Hindlimb muscle (tissue), 1 donor: ENCODE measurements at regions not wholly inside any gene's neighbourhood (a gene's known extent, or its start where the extent isn't known, plus 50 kb on each side); places are given as distances from the start of the nearest gene placed in this dataset.

ENCODE experiments used
- DNase-seq: peaks from one replicate; pipeline ENCODE4 v3.0.0-alpha.2; 2013

DNA sequence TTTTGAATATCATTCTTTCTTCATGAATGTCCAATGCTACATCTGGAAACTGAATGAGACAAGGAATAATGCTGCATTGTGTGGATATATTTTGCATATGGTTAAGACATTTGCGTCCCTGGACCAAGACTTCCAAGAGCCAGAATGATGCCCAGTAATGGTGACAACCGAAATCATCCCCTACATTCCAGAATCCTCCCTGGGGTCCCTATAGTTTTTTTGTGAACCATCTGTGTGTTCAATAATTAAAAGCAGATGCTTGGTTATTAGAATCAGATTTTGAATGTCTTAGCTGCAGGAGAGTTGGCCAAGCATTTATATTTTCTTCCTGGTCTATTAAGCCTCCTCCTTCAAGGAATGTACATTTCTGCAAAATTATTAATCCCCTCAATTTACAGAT lies 426.7 kb upstream of the CDH8 start:
- DNase-seq, result peak; percentile 36

DNA sequence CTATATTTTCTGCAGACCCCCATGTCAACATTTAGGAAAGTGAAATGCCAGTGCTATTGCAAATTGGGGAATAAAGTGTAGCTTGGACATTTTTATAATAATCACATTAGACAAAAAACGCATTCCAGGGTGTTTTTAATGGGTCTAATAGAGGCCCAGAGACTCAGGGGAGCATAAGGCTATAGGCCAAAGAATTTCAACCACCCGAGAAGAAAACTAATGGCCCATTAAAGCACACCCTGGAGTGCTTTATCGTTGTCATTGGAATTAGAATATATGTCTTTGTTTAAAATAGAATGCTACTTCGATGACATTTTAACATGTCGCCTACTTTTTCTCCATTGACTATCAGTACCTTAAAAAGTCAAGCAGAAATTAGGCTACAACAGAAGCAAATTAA lies 414.1 kb upstream of the CDH8 start:
- DNase-seq, result no peak

DNA sequence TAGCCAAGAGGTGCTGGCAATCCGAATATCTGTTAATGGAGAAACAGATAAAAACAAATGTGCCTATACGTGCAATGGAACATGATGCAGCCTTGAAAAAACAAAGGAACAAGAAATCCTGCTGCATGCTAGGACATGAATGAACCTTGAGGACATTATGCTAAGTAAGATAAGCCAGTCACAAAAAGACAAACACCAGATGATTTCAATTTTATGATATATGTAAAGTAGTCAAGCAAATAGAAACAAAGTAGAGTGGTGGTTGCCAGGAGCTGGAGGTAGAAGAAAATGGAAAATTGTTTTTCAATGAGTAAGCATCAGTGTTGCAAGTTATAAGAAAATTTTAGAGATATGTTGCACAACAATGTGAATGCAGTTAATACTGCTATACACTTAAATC lies 409.7 kb upstream of the CDH8 start:
- no peak for DNase-seq

DNA sequence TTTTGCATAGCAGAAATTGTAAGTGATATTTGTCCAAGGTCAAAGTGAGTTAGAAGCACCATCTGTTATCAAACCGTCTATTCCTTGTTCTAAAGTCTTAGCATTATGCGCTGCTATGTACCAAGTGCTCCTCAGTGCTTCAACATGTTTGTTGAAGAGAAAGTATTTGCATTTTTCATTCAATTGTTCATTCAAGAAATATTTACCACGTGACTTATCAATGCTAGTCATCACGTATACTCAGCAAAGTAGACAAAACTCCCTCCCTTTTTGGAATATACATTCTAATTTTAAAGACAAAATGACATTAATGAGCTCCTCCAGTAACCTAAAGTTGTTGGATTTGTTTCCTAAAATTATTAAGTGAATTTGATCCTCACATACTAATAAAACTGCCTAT lies 388.0 kb upstream of the CDH8 start:
- no peak for DNase-seq

DNA sequence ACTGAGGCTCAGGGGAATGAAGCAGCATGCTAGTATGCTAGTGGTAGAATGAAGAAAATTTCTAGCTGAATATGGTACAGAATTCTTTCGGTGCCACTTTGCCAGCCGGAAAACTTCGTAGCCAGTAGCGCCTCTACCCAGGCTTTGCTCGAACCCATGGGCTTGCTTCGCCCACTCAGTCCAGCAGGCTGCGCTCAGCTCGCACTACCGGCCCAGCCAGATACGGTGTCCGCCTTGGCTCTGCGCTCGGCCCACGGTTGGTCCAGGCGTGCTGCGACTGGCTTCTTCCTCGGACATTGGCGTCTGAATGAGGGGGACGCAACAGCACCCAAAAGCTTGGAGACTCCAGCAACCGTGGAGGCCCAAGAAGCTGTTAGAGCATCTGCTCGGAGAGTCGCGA lies 372.5 kb upstream of the CDH8 start:
- no peak for DNase-seq

DNA sequence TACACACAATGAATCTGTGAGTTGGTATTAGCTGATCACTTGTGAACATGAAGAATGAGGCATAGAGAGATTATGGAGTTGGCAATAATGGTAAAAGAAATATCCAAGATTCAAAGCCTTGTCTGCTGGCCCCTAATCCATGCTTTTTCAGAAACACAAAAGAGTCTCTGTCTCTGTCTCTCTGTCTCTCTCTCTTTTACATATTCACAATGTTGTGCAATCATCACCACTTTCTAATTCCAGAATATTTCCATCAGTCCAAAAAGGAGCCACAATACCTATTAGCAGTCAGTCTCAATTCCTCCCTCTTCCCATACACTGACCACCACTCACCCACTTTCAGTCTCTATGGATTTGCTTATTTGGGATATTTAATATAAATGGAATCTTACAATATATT lies 370.1 kb upstream of the CDH8 start:
- no peak for DNase-seq

DNA sequence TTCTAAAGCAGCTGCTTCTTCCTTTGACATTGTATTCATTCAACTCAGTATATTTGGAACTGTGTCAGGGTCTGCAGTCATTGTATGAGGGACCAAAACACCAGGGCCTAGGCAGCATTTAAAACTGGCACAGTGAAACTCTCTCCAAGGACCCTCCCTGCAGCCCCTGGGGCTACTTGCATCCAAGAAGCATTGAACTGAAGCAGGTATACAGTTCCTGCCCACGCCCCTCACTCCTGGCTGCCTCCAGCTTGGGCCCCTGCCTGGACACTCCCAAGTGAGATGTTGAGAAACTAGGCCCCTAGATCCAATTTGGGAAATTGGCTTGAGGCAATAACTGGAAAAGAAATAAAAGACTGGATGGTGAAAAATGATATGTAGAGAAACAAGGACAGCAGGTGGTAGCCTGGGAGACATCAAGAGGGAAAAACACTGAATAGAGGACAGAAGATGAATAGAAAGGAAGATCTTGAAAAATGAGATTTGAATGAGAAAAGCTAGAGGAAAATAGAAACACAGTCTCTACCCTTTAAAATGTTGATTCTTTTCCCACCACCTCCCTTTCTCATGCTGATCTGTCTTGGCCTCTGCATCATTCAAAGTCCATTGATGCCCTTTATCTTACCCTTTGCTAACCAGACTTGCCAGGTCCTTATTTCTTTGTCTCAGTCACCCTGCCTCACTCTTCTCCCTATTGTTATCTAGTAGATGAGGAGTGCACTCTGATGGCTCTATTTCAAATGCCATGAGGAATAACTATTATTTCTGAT lies 368.8 kb upstream of the CDH8 start:
- peak; percentile 10 for DNase-seq

DNA sequence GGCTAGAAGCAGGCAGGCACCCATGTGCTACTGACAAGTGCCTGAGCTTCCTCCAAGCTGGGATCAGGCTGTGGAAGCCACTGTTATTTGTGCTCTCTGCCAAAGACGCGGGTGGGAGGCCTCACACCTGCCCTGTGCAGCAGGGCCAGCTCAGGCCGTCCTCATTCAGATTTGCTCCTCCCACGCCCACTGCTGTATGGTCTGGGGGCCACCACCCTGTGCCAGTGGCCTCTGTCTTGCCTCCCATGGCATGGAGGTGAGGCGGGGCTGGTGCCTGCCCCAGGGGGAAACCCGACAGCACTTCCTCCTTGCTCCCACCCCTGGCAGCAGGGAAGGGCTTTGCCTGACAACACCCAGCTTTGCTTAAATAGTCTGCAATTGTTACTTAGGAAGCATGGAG lies 356.5 kb upstream of the CDH8 start:
- no peak for DNase-seq

DNA sequence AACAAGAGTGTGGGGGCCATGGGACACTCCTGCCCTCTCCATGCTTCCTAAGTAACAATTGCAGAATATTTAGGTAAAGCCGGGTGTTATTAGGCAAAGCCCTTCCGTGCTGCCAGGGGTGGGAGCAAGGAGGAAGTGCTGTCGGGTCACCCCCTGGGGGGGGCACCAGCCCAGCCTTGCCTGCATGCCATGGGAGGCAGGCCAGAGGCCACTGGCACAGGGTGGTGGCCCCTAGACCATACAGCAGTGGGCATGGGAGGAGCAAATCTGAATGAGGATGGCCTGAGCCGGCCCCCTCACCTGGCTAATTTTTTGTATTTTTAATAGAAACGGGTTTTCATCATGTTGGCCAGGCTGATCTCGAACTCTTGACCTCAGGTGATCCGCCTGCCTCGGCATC lies 355.7 kb upstream of the CDH8 start:
- DNase-seq, result no peak

DNA sequence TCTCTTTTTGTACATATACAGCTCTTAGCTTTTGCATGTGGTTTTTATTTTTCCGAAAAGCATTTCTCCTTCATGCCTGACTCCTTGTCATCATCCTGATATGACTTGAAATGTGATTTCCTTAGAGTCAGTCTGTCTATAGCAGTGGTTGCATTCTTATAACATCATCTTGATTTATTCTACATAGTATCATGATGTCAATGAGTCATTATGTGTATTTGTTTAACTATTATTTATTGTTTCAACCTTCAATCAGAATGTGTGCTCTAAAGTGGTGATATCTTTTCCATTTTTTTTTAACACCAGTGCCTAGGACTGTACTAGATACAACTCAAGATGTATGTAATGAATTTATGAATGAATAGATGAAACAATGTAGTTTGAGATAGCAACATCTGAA lies 354.9 kb upstream of the CDH8 start:
- DNase-seq, result no peak

DNA sequence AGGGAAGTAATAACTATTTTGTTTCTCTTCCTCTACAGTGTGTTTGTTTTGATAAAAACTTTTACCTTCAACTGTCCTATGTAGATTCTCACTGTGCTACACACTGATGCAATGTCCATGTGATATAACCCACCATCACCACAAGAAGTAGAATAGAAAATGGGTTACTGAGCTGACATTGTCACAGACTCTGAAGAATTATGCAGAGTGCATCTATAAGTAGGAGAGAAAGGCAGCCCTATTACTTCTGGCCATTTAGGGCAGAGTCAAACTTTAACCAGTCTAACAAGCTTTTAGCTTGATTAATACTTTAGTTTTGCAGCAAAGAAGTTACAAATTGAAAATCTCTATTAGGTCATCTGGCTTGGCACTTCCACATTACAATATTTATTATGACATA lies 354.0 kb upstream of the CDH8 start:
- DNase-seq, result no peak

DNA sequence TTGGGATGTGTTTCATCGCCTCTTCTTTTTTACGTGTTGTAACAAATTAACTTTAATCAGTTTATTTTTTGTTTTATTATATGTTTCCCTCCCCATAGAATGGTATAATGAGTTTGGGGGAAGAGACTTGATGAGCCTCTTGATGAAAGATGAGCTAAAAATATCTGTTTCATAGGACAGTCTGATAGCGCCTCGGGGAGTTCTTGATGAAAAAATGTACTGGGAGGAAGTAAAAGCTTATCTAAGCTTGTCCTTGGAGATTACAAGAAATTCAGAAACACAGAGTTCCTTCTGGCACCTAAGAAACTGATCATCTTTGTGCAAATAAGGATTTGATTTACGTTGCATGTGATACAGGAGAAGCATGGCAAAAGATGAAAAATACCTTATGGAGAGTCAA lies 350.2 kb upstream of the CDH8 start:
- no peak for DNase-seq

DNA sequence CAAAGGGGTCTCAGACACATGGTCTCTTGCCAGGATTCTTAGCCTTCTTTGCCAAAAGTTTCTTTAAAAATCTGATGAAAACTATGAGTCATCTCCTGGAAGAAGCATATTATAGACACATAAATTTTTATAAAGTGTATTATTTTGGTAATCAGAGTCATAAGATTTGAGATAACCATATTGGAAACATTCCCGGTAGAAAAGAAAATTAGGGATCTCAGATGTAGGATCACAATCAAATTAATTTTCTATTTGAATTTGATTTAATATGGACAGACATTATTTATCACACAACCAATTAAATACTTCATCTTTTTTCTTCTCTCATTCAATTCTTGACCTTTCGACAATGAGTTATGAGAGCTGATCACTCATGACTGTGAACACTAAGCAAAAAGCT lies 347.7 kb upstream of the CDH8 start:
- DNase-seq, result no peak

DNA sequence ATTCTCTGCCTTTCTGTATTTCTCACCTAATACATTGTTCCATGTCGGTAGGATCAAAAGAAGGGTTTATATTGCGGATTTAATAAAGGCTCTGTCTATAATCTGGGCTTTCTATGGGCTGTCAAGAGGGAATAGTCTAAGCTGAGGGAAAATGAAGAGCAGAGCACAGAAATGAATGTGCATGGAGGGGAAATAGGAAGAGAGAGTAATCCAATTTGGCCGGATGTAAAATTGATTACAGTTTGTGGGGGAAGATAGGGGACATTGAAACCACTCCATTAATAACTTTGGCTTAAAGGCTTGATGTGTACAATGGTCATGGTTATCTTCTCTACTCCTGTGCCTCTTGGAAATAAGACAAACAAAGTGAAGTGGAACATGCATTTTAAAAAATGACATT lies 334.2 kb upstream of the CDH8 start:
- no peak for DNase-seq

DNA sequence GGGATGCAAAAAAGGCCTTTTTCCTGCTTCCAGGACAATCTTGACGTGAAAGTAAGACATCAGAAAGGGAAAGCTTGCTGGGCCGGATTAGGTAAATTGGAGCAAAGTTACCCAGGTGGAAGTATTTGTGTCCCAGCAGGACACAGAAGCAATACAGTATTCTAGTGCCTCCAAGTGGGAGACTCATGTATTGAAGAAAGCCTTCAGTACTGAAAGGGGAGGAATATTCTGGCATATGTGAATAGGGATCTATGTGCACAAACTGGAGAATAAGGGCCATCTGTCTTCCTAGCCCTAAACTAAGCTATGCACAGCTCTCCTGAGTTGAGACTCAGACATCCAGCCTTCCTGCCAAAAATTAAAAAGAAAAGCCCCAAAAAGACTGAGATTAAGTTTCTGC lies 327.3 kb upstream of the CDH8 start:
- DNase-seq, result no peak

DNA sequence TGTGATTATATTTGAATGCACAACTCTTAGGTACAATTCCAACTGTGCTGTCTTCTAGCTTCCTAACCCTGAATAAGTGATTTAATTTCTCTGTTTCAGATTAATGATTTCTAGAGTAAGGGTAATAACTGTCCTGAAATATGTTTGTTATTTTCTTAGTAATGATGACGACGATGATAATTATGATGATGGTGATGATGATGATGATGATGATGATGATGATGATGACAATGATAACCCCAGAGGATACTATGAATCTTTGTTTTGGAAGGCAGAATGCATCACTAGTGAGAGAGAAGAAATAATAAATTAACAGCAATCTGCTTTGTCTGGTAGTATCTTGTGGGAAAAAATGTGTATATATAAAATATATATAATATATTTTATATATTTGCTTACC lies 317.1 kb upstream of the CDH8 start:
- no peak for DNase-seq

DNA sequence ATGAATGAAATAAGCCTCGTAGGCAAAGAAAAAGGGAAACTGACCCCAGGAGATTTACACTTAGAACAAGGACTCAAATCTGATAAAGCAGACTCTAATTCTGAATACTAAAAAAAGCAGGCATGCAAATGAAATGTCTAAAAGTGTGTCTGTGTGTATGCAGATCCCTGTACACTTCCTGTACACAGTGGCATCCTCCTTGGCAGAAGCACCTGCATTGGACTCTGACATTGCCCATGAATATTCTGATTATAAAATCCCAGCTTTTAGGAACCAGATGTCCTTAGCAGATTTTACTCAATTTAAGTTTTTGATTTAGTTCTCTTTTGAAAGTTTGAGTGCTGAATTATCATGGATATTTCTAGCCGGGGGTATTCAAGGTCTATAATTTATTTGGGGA lies 306.0 kb upstream of the CDH8 start:
- no peak for DNase-seq

DNA sequence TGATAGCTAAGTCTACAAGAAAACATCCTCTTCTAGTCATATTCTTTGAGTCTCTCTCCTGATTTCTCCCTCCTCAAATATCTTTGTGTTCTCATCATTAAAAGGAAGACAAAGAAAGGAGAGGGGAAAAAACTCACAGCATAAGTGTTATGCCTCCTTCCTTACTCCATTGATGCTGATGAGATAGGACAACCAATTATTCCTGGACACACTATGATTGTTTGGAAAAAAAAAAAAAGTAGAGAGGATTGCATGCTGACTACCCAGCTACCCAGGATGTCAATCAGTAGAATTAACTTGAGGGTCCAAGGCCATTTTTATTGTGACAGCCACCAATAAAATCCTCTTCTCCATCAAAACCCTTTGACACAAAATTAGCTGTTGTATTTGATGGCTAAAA lies 299.1 kb upstream of the CDH8 start:
- no peak for DNase-seq

DNA sequence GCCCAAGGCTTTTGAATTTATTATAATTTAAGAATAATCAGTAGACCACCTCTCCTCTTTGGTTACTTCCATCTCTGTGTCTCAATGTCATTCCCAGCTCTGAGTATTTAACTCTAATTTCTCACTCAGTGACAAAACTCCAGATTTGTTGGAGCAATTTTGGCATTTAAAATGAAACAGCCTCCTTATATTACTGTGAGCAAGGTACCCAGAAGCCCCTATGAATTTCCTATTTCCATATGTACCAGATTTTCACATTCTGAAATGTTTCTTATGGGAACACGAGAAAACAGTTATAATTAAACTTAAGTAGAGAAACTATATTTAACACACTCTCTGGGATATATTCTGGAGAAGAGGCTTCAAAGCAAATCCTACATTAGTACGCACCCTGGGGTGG lies 285.4 kb upstream of the CDH8 start:
- no peak for DNase-seq

DNA sequence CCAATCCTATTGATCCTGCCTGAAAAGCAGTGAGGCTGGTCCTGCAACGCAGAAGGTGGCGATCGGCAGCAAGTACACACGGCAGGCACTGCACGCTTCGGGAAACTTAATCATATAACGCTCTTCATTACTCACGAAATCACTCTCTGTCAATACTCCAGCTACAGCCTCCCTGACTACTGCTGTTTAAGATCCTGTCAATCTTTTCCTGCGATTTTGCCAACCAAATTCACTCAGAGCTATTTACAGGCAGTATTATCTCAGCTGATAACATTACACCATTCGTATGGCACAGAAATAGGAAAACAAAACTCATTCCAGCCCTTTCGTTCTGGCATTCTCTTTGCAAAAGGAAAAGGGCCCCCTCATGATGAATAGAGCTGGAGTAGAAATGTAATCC lies 262.4 kb upstream of the CDH8 start:
- DNase-seq, result no peak

DNA sequence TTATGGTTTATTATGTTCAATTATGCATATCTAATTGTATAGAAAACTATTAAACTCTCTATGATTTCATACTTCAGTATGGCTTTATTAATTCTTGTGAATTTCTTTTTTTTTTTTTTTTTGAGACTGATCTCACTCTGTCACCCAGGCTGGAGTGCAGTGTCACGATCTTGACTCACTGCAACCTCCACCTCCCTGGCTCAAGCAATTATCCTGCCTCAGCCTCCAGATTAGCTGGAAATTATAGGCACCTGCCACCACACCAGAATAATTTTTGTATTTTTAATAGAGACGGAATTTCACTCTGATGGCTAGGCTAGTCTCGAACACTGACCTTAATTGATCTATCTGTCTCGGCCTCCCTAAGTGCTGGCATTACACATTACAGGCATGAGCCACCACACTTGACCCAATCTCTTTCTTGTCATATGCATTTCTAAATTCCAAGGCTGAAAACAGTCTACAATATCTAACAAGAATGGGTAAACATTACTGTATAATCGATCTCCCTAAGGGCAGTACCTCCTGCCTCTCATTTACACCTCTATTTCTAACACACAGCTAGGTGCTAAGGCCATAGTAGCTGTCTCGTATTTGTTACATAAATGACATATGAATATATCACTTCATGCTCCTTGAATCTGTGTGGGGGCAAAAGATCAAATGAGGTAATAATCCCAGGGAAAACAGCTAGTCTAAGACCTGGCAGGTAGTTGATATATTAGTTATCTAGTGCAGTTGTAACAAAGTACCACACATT lies 258.2 kb upstream of the CDH8 start:
- no peak for DNase-seq

DNA sequence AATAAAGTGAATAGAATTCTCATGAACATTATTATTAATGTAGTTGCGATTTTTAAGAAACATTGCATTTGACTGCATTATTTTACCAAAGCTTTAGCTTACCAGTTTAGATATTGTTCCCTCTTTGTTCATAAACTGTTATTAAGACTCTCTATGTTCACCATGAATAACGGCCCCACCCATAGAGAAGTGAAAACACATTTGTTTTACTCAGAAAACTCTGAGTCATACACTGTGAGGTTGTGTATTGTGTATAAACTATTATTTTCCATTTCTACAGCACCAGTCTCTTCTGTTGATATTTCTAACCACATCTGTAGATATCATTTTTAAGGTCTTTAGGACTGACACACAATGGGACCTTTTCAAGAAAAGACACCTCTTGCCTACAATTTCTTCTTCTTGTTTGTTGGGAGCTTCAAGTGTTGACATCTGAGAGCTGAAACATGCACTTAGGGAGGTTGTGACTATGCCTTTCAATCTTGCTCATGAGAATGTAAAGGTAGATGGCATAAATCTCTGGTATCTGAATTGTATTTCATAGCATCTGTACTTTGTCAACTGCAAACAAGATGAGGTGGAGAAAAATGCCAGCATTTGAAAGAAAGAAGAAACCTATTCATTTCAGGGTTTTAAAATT lies 252.9 kb upstream of the CDH8 start:
- DNase-seq, result no peak

DNA sequence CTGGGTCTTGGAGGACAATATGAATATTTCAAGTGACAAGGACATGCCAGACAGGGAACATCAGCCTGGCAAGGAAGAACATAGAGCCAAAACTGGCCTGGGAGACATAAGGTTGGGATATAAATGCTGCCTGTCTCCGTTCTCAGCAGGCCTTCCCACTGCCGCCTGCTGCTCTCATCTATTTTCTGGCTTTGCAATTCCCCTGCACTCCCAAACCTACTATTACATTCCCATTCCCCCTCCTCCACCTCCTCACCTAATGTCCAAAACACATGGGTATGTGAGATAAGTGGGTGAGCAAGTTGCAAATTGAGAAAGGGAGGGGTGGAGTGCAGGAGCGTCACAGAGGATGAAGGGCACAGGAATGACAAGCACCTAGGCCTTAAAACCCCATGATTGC lies 244.3 kb upstream of the CDH8 start:
- no peak for DNase-seq

DNA sequence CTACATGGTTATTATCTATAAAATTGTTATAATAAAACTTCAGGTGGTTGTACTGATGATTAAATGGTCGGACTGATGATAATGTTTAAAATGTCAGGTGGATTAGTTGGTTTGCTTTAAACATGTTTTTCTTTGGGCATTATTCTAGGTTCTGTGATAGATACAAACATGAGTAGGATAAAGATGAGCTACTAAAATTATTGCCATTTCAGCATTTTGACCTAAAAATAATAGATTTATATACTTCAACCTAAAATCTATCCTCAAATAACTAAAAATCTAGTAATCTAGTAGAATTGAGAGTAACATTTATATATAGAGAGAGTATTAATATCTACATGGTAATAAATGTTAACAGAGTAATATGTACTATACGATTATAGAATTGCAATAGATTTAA lies 241.7 kb upstream of the CDH8 start:
- no peak for DNase-seq
